H1 (cell line): ENCODE measurements at regions not wholly inside any gene's neighbourhood (a gene's known extent, or its start where the extent isn't known, plus 50 kb on each side); places are given as distances from the start of the nearest gene placed in this dataset.

Experiments
- CTCF ChIA-PET: fragments of 300-600 bp; sonication (Branson Sonifier 250); formaldehyde crosslinking; loops from one replicate; lab custom pipeline; 2021; ENCODE audit not compliant: partially characterized antibody; lab: Charles Lee
- POLR2A ChIA-PET: fragments of 300-600 bp; sonication (Branson Sonifier 250); formaldehyde crosslinking; loops from one replicate; lab custom pipeline; 2021; ENCODE audit warnings: inconsistent platforms; ENCODE audit not compliant: partially characterized antibody; lab: Charles Lee
- DNase-seq, 2 experiments: peaks; one replicate each; pipeline versions ENCODE4 v3.0.0 to v3.0.0-alpha.2; 2010 to 2022; ENCODE audit warnings: low spot score in 2 of 2, low read depth in 1 of 2, mixed read lengths in 1 of 2
- FAIRE-seq: peaks from 2 replicates; lab custom pipeline; 2011; peaks lifted over from hg19 to GRCh38; lab: Jason Lieb, UNC
- H2AFZ ChIP-seq: 2 replicates; pipeline ENCODE4 v1.8.1; 2012; ENCODE audit warnings: low read length, inconsistent platforms
- H2AK5ac ChIP-seq: 2 replicates; pipeline ENCODE4 v1.6.1; 2013; ENCODE audit warnings: low read depth, low read length
- H2BK120ac ChIP-seq: replicated peaks from 2 replicates; pipeline ENCODE3; 2013; ENCODE audit warnings: low read depth, low read length, inconsistent platforms
- H2BK12ac ChIP-seq: 2 replicates; pipeline ENCODE4 v1.6.1; 2013; ENCODE audit warnings: low read depth, low read length
- H2BK15ac ChIP-seq: 2 replicates; pipeline ENCODE4 v1.6.1; 2013; ENCODE audit warnings: low read length
- H2BK20ac ChIP-seq: 2 replicates; pipeline ENCODE4 v1.6.1; 2013; ENCODE audit warnings: low read length
- H2BK5ac ChIP-seq: 2 replicates; pipeline ENCODE4 v1.6.1; 2013; ENCODE audit warnings: low read depth, low read length
- H3K14ac ChIP-seq: 2 replicates; pipeline ENCODE4 v1.6.1; 2013; ENCODE audit warnings: inconsistent platforms; ENCODE audit not compliant: insufficient read length
- H3K18ac ChIP-seq: 2 replicates; pipeline ENCODE4 v1.6.1; 2013; ENCODE audit warnings: low read length; ENCODE audit errors: extremely low read depth
- H3K23ac ChIP-seq: 2 replicates; pipeline ENCODE4 v1.6.1; 2013; ENCODE audit warnings: inconsistent platforms; ENCODE audit not compliant: insufficient read length
- H3K23me2 ChIP-seq: 2 replicates; pipeline ENCODE4 v1.6.1; 2013; ENCODE audit warnings: low read depth, low read length
- H3K27ac ChIP-seq: 2 replicates; pipeline ENCODE4 v1.6.1; 2011; ENCODE audit warnings: low read depth, low read length, inconsistent platforms
- H3K27me3 ChIP-seq, 4 experiments: replicated peaks in 1 of 4; 1 replicate in 1 of 4; 2 replicates in 3 of 4; pipeline versions ENCODE4 v1.6.1 to v1.8.1; 2011 to 2013; ENCODE audit warnings: low read length in 3 of 4, mild to moderate bottlenecking in 3 of 4, inconsistent platforms in 2 of 4, mixed read lengths in 2 of 4, moderate library complexity in 1 of 4; ENCODE audit not compliant: control insufficient read depth in 3 of 4, insufficient read depth in 3 of 4; ENCODE audit errors: extremely low read depth in 1 of 4
- H3K36me3 ChIP-seq, 4 experiments: 2 replicates each; pipeline versions ENCODE4 v1.6.1 to v1.8.1; 2011 to 2013; ENCODE audit warnings: mild to moderate bottlenecking in 4 of 4, low read length in 3 of 4, moderate library complexity in 2 of 4, control low read depth in 1 of 4, inconsistent platforms in 1 of 4; ENCODE audit not compliant: insufficient read depth in 4 of 4, control insufficient read depth in 2 of 4
- H3K4ac ChIP-seq: replicated peaks from 2 replicates; pipeline ENCODE3; 2013; ENCODE audit warnings: low read length, low read depth, mixed read lengths, inconsistent platforms; ENCODE audit not compliant: insufficient read length
- H3K4me1 ChIP-seq, 4 experiments: replicated peaks in 1 of 4; 1 replicate in 1 of 4; 2 replicates in 3 of 4; pipeline versions ENCODE4 v1.6.1 to v1.8.1; 2011 to 2013; ENCODE audit warnings: low read length in 3 of 4, inconsistent platforms in 2 of 4, mixed read lengths in 1 of 4; ENCODE audit not compliant: insufficient read depth in 4 of 4, control insufficient read depth in 3 of 4
- H3K4me2 ChIP-seq, 2 experiments: 2 replicates each; pipeline versions ENCODE4 v1.6.1 to v1.8.1; 2011 to 2013; ENCODE audit warnings: low read depth in 2 of 2, low read length in 2 of 2, control low read depth in 1 of 2, inconsistent platforms in 1 of 2, mild to moderate bottlenecking in 1 of 2; ENCODE audit not compliant: insufficient read depth in 1 of 2
- H3K4me3 ChIP-seq, 4 experiments: fragments of 200-600, 300-600 bp in 1 of 4; sonication (generic), shearing (Covaris generic), sonication (Bioruptor Twin) in 1 of 4; 2 replicates each; pipeline versions ENCODE4 v1.5.1 to v1.8.1; 2011 to 2016; ENCODE audit warnings: low read length in 4 of 4, low read depth in 3 of 4, control low read depth in 2 of 4, inconsistent platforms in 2 of 4, mild to moderate bottlenecking in 2 of 4, mixed read lengths in 1 of 4, moderate library complexity in 1 of 4; ENCODE audit not compliant: insufficient read depth in 2 of 4; ENCODE audit errors: extremely low read depth in 1 of 4
- H3K56ac ChIP-seq: replicated peaks from 2 replicates; pipeline ENCODE3; 2013; ENCODE audit warnings: low read depth, mild to moderate bottlenecking, mixed read lengths, low read length, inconsistent platforms; ENCODE audit not compliant: insufficient read length
- H3K79me1 ChIP-seq: 2 replicates; pipeline ENCODE4 v1.6.1; 2013; ENCODE audit warnings: low read depth, low read length, control low read depth
- H3K79me2 ChIP-seq, 2 experiments: 2 replicates each; pipeline versions ENCODE4 v1.6.1 to v1.8.1; 2012 to 2013; ENCODE audit warnings: low read length in 2 of 2, mild to moderate bottlenecking in 2 of 2, inconsistent platforms in 1 of 2; ENCODE audit not compliant: insufficient read depth in 2 of 2, control insufficient read depth in 1 of 2
- H3K9ac ChIP-seq, 4 experiments: replicated peaks in 1 of 4; 1 replicate in 1 of 4; 2 replicates in 3 of 4; pipeline versions ENCODE4 v1.6.1 to v1.8.1; 2011 to 2013; ENCODE audit warnings: low read depth in 3 of 4, low read length in 3 of 4, control low read depth in 2 of 4, mild to moderate bottlenecking in 2 of 4, moderate library complexity in 2 of 4, inconsistent platforms in 1 of 4; ENCODE audit errors: extremely low read depth in 1 of 4
- H3K9me3 ChIP-seq, 2 experiments: 2 replicates each; pipeline versions ENCODE4 v1.6.1 to v1.8.1; 2012 to 2013; ENCODE audit warnings: mild to moderate bottlenecking in 2 of 2, moderate library complexity in 2 of 2, control low read depth in 1 of 2, inconsistent platforms in 1 of 2, low read depth in 1 of 2, low read length in 1 of 2, mixed read lengths in 1 of 2; ENCODE audit not compliant: insufficient read depth in 2 of 2
- H4K20me1 ChIP-seq, 2 experiments: replicated peaks in 1 of 2; 2 replicates each; pipeline versions ENCODE3 to v1.8.1; 2011 to 2013; ENCODE audit warnings: inconsistent platforms in 2 of 2, low read length in 2 of 2, mild to moderate bottlenecking in 1 of 2; ENCODE audit not compliant: insufficient read depth in 2 of 2, control insufficient read depth in 1 of 2
- H4K5ac ChIP-seq: 2 replicates; pipeline ENCODE4 v1.6.1; 2013; ENCODE audit warnings: low read length, low read depth, mixed read lengths, inconsistent platforms; ENCODE audit not compliant: insufficient read length
- H4K8ac ChIP-seq: 2 replicates; pipeline ENCODE4 v1.8.0; 2013; ENCODE audit warnings: mild to moderate bottlenecking, moderate library complexity, low read length, inconsistent platforms; ENCODE audit not compliant: insufficient read depth; ENCODE audit errors: extremely low read depth
- H4K91ac ChIP-seq: replicated peaks from 2 replicates; pipeline ENCODE3; 2013; ENCODE audit warnings: low read length, mixed read lengths, inconsistent platforms; ENCODE audit not compliant: insufficient read length
- ASH2L ChIP-seq: fragments of 200-600, 300-600 bp; sonication (generic); IDR thresholded peaks from one replicate; pipeline ENCODE4 v1.7.1; 2017; ENCODE audit warnings: low read length
- CBX8 ChIP-seq: fragments of 300-800, 300-1000 bp; sonication (generic); IDR thresholded peaks from 2 replicates; pipeline ENCODE4 v1.7.1; 2016; ENCODE audit warnings: low read depth, low read length, borderline replicate concordance
- CTBP2 ChIP-seq: IDR thresholded peaks from 2 replicates; pipeline ENCODE4 v1.7.0; 2011; ENCODE audit warnings: borderline replicate concordance, mild to moderate bottlenecking, moderate library complexity, mixed read lengths, low read length; ENCODE audit not compliant: insufficient read depth, insufficient read length
- HDAC2 ChIP-seq, 2 experiments: fragments of 300-600 bp in 1 of 2; sonication (generic) in 1 of 2; IDR thresholded peaks; 2 replicates each; pipeline ENCODE4 v1.6.1; 2011 to 2012; ENCODE audit warnings: low read depth in 2 of 2, low read length in 2 of 2, mild to moderate bottlenecking in 2 of 2, moderate library complexity in 2 of 2, borderline replicate concordance in 1 of 2, inconsistent platforms in 1 of 2
- NANOG ChIP-seq: IDR thresholded peaks from 2 replicates; pipeline ENCODE4 v1.6.1; 2011; ENCODE audit warnings: low read length, low read depth, mild to moderate bottlenecking, inconsistent platforms; ENCODE audit not compliant: insufficient read depth, poor library complexity, severe bottlenecking
- NRF1 ChIP-seq: IDR thresholded peaks from 2 replicates; pipeline ENCODE4 v1.6.1; 2011; ENCODE audit warnings: mild to moderate bottlenecking, low read depth, low read length, improper control_type of control experiment
- RFX5 ChIP-seq: IDR thresholded peaks from 2 replicates; pipeline ENCODE4 v1.6.1; 2011; ENCODE audit warnings: low read depth, low read length, improper control_type of control experiment, borderline replicate concordance
- RXRA ChIP-seq: IDR thresholded peaks from 2 replicates; pipeline ENCODE4 v1.6.1; 2011; ENCODE audit warnings: low read depth, mild to moderate bottlenecking, low read length, moderate library complexity; ENCODE audit not compliant: insufficient read depth
- SAP30 ChIP-seq: fragments of 300-600 bp; sonication (generic); IDR thresholded peaks from 2 replicates; pipeline ENCODE4 v1.7.1; 2012; ENCODE audit warnings: low read length, moderate library complexity, mild to moderate bottlenecking, inconsistent platforms; ENCODE audit not compliant: insufficient read depth, insufficient replicate concordance
- SP1 ChIP-seq: IDR thresholded peaks from 2 replicates; pipeline ENCODE4 v1.6.1; 2011; ENCODE audit warnings: low read depth, low read length
- SRF ChIP-seq: IDR thresholded peaks from 2 replicates; pipeline ENCODE4 v1.6.1; 2011; ENCODE audit warnings: mild to moderate bottlenecking, low read depth, low read length, moderate library complexity
- USF2 ChIP-seq: IDR thresholded peaks from 2 replicates; pipeline ENCODE4 v1.6.1; 2011; ENCODE audit warnings: low read length, improper control_type of control experiment
- WGBS, 2 experiments: shearing (Covaris generic) in 1 of 2; methylation state at CpG; one replicate each; pipeline versions ENCODE4 v1.1.6 to v1.1.7; 2013 to 2015; ENCODE audit warnings: low lambda C conversion rate in 2 of 2, mixed read lengths in 2 of 2, inconsistent platforms in 1 of 2, low coverage in 1 of 2, missing lambda C conversion rate in 1 of 2; ENCODE audit not compliant: insufficient replicate concordance in 2 of 2, insufficient coverage in 1 of 2, insufficient read length in 1 of 2; ENCODE audit errors: extremely low coverage in 1 of 2, missing lambda C conversion rate in 1 of 2; 5-methylcytosine and 5-hydroxymethylcytosine counted together

- no peak overlapping the region for H3K4me3 ChIP-seq
- H3K56ac ChIP-seq = no peak overlapping the region
- no peaks in the 10 kb centered on the region for H4K20me1 ChIP-seq
- H2AFZ ChIP-seq = no peak overlapping the region
- H2AK5ac ChIP-seq = no peak overlapping the region
- H4K5ac ChIP-seq = no peak overlapping the region
- ChIA-PET POLR2A (no interaction called here), CTCF (no interaction called here)
- no peaks in the 10 kb centered on the region for H3K23me2 ChIP-seq
- no peak overlapping the region for H3K23ac ChIP-seq
- no peaks in the 10 kb centered on the region for H3K4me1 ChIP-seq
- H3K4me2 ChIP-seq = no peak overlapping the region
- FAIRE-seq = no peak
- no peak overlapping the region for H2BK15ac ChIP-seq
- no peak overlapping the region for H4K8ac ChIP-seq
- no peaks in the 10 kb centered on the region for H3K36me3 ChIP-seq
- DNase-seq = no peak
- WGBS, 2 experiments = 83% methylated on average over 2 of the region's 2 CpGs; no CpG with 5 or more reads in 1 of the 2 experiments
- no peaks in the 10 kb centered on the region for H3K27me3 ChIP-seq
- no peak overlapping the region for H4K91ac ChIP-seq
- no peak overlapping the region for H2BK120ac ChIP-seq
- H3K27ac ChIP-seq = no peak overlapping the region
- H3K14ac ChIP-seq = no peak overlapping the region
- H3K4ac ChIP-seq = no peak overlapping the region
- peaks cover 0 to 7% of the 10 kb centered on the region in 2 experiments; a peak in 2 of 4 replicates for H3K9me3 ChIP-seq
- H2BK20ac ChIP-seq = no peak overlapping the region
- no peak overlapping the region for H3K18ac ChIP-seq
- no peaks in the 10 kb centered on the region for H3K79me2 ChIP-seq
- H3K79me1 ChIP-seq = no peaks in the 10 kb centered on the region
- H3K9ac ChIP-seq = no peak overlapping the region
- TF ChIP-seq RXRA (no peak), CTBP2 (no peak), CBX8 (no peak), NANOG (no peak), NRF1 (no peak), SRF (no peak), USF2 (no peak), RFX5 (no peak), SP1 (no peak), HDAC2 (IDR thresholded peaks at IDR 0.05; ENCODE audit: borderline replicate concordance in 1 of 2, low read depth in 2 of 2, low read length in 2 of 2) (no peak), SAP30 (no peak), ASH2L (no peak)
- no peak overlapping the region for H2BK12ac ChIP-seq
- H2BK5ac ChIP-seq = no peak overlapping the region
Measured at GRCh38 chr3:102004561-102004960, 155.2 kb downstream of the NFKBIZ start.
